ENCODE measurements at regions not wholly inside any gene's neighbourhood (a gene's known extent, or its start where the extent isn't known, plus 50 kb on each side); places are given as distances from the start of the nearest gene placed in this dataset.

- TF ChIP-seq ZC3H10 (CRISPR knock-in tag; IDR thresholded peaks at IDR 0.05) (no peak), ZFP3 (CRISPR knock-in tag; IDR thresholded peaks at IDR 0.05) (no peak), PATZ1 (CRISPR knock-in tag; IDR thresholded peaks at IDR 0.05; ENCODE audit: borderline replicate concordance) (no peak), TCF4 (CRISPR knock-in tag; IDR thresholded peaks at IDR 0.05; ENCODE audit: borderline replicate concordance) (no peak), ESRRG (CRISPR knock-in tag; IDR thresholded peaks at IDR 0.05) (no peak)
Observed at GRCh38 chr1:221900678-221901077, 158.8 kb upstream of the DUSP10 start.

All from SK-N-SH treated with all-trans-retinoic acid at 6 μM for 48 hours (cell line).